ENCODE measurements at regions not wholly inside any gene's neighbourhood (a gene's known extent, or its start where the extent isn't known, plus 50 kb on each side); places are given as distances from the start of the nearest gene placed in this dataset.

- TF ChIP-seq CTCF (IDR thresholded peaks at IDR 0.05; ENCODE audit: insufficient read depth, low read length, poor library complexity, severe bottlenecking), result no peak
- no peak overlapping the region for H3K4me3 ChIP-seq (replicated peaks; ENCODE audit: low read depth, low read length)
- no peak for DNase-seq (ENCODE audit: extremely low read depth, insufficient read length)
- H3K27me3 ChIP-seq (replicated peaks; ENCODE audit: control insufficient read depth, insufficient read depth, low read length), result peaks cover 2% of the 10 kb centered on the region
- no peaks in the 10 kb centered on the region for H3K36me3 ChIP-seq (ENCODE audit: control insufficient read depth, insufficient read depth, low read length)
These were observed 301.3 kb upstream of the NFE2L3 start for GRCh38 chr7:25850735-25851134.

GRCh38 chr7:25851332-25852210 lies 300.4 kb upstream of the NFE2L3 start:
- H3K27me3 ChIP-seq (replicated peaks; ENCODE audit: control insufficient read depth, insufficient read depth, low read length), result peaks cover 2% of the 10 kb centered on the region
- peak; percentile 84 for TF ChIP-seq CTCF (IDR thresholded peaks at IDR 0.05; ENCODE audit: insufficient read depth, low read length, poor library complexity, severe bottlenecking)
- no peak for DNase-seq (ENCODE audit: extremely low read depth, insufficient read length)
- no peaks in the 10 kb centered on the region for H3K36me3 ChIP-seq (ENCODE audit: control insufficient read depth, insufficient read depth, low read length)
- H3K4me3 ChIP-seq (replicated peaks; ENCODE audit: low read depth, low read length), result no peak overlapping the region; the same call in 1 of the 2 replicates

- TF ChIP-seq CTCF (IDR thresholded peaks at IDR 0.05; ENCODE audit: insufficient read depth, low read length, poor library complexity, severe bottlenecking), result no peak
- peak overlapping the region; percentile 38 for H3K4me3 ChIP-seq (replicated peaks; ENCODE audit: low read depth, low read length)
- peaks cover 2% of the 10 kb centered on the region for H3K27me3 ChIP-seq (replicated peaks; ENCODE audit: control insufficient read depth, insufficient read depth, low read length)
- H3K36me3 ChIP-seq (ENCODE audit: control insufficient read depth, insufficient read depth, low read length), result no peaks in the 10 kb centered on the region
- no peak for DNase-seq (ENCODE audit: extremely low read depth, insufficient read length)
These were observed 299.6 kb upstream of the NFE2L3 start for GRCh38 chr7:25852211-25852938.

- Histone ChIP-seq H3K27me3 (replicated peaks; ENCODE audit: control insufficient read depth, insufficient read depth, low read length) (peaks cover 2% of the 10 kb centered on the region), H3K4me3 (replicated peaks; ENCODE audit: low read depth, low read length) (peak overlapping the region; percentile 38), H3K36me3 (ENCODE audit: control insufficient read depth, insufficient read depth, low read length) (no peaks in the 10 kb centered on the region)
- no peak for DNase-seq (ENCODE audit: extremely low read depth, insufficient read length)
- no peak for TF ChIP-seq CTCF (IDR thresholded peaks at IDR 0.05; ENCODE audit: insufficient read depth, low read length, poor library complexity, severe bottlenecking)
These were observed 299.1 kb upstream of the NFE2L3 start for GRCh38 chr7:25852939-25853271.

- no peak overlapping the region for H3K4me3 ChIP-seq (replicated peaks; ENCODE audit: low read depth, low read length)
- peaks cover 2% of the 10 kb centered on the region for H3K27me3 ChIP-seq (replicated peaks; ENCODE audit: control insufficient read depth, insufficient read depth, low read length)
- no peak for DNase-seq (ENCODE audit: extremely low read depth, insufficient read length)
- H3K36me3 ChIP-seq (ENCODE audit: control insufficient read depth, insufficient read depth, low read length), result no peaks in the 10 kb centered on the region
- TF ChIP-seq CTCF (IDR thresholded peaks at IDR 0.05; ENCODE audit: insufficient read depth, low read length, poor library complexity, severe bottlenecking), result no peak
These were observed 298.7 kb upstream of the NFE2L3 start for GRCh38 chr7:25853314-25853713.

Measured in GM06990 (cell line).